GM21825 (cell line): ENCODE measurements at regions not wholly inside any gene's neighbourhood (a gene's known extent, or its start where the extent isn't known, plus 50 kb on each side); places are given as distances from the start of the nearest gene placed in this dataset.
"Not testable (repeated sequence)": the region's sequence is repeated elsewhere in the genome, so short reads cannot be mapped to it uniquely, and the experiment has no call there.

Source experiments
- ATAC-seq: cut with Tn5 transposase; IDR thresholded peaks from one replicate; pipeline ENCODE4 v1.9.1; 2021; ENCODE audit warnings: mild to moderate bottlenecking, moderate library complexity; ENCODE audit not compliant: unreplicated experiment

GRCh38 chr5:162209005-162209605 lies 141.5 kb downstream of the GABRG2 start:
- peak; percentile 92 for ATAC-seq

- no peak for ATAC-seq
Observed at GRCh38 chr5:162214551-162214950, 147.0 kb downstream of the GABRG2 start.

- no peak for ATAC-seq
Observed at GRCh38 chr5:162217037-162217436, 149.5 kb downstream of the GABRG2 start.

- no peak for ATAC-seq
Observed at GRCh38 chr5:162221910-162222309, 154.3 kb downstream of the GABRG2 start.

- ATAC-seq: no peak
Observed at GRCh38 chr5:162227075-162227474, 159.5 kb downstream of the GABRG2 start.

GRCh38 chr5:162230348-162230747 lies 162.8 kb downstream of the GABRG2 start:
- no peak for ATAC-seq

GRCh38 chr5:162231522-162231921 lies 163.9 kb downstream of the GABRG2 start:
- ATAC-seq: no peak

GRCh38 chr5:162240734-162241133 lies 173.2 kb downstream of the GABRG2 start:
- ATAC-seq: no peak

- no peak for ATAC-seq
Observed at GRCh38 chr5:162242416-162242815, 174.8 kb downstream of the GABRG2 start.

GRCh38 chr5:162243651-162244050 lies 176.1 kb downstream of the GABRG2 start:
- no peak for ATAC-seq

GRCh38 chr5:162248107-162248713 lies 180.6 kb downstream of the GABRG2 start:
- no peak for ATAC-seq

- no peak for ATAC-seq
Observed at GRCh38 chr5:162256711-162257110, 189.1 kb downstream of the GABRG2 start.

- ATAC-seq: no peak
Observed at GRCh38 chr5:162268694-162269481, 201.3 kb downstream of the GABRG2 start.

GRCh38 chr5:162272417-162272816 lies 204.8 kb downstream of the GABRG2 start:
- no peak for ATAC-seq

- ATAC-seq: no peak
Observed at GRCh38 chr5:162274679-162275078, 207.1 kb downstream of the GABRG2 start.

- not testable (repeated sequence) for ATAC-seq
Observed at GRCh38 chr5:162275387-162275786, 207.8 kb downstream of the GABRG2 start.

- ATAC-seq: no peak
Observed at GRCh38 chr5:162282191-162282590, 214.6 kb downstream of the GABRG2 start.

GRCh38 chr5:162283609-162284008 lies 216.0 kb downstream of the GABRG2 start:
- no peak for ATAC-seq

- ATAC-seq: no peak
Observed at GRCh38 chr5:162288647-162289296, 221.2 kb downstream of the GABRG2 start.

GRCh38 chr5:162289489-162289888 lies 221.9 kb downstream of the GABRG2 start:
- no peak for ATAC-seq

GRCh38 chr5:162299793-162300192 lies 232.2 kb downstream of the GABRG2 start:
- no peak for ATAC-seq

- ATAC-seq: no peak
Observed at GRCh38 chr5:162301356-162301755, 233.8 kb downstream of the GABRG2 start.
